ENCODE measurements at regions not wholly inside any gene's neighbourhood (a gene's known extent, or its start where the extent isn't known, plus 50 kb on each side); places are given as distances from the start of the nearest gene placed in this dataset.

GRCh38 chr5:128662997-128663396 lies 125.0 kb upstream of the FBN2 start:
- in situ Hi-C loops (cut with HindIII; ENCODE audit: extremely low pct_ligation_motif_present, low pct_unique_long_range_greater_than_20kb) (no loop called here), intact Hi-C loops (cut with micrococcal nuclease; ENCODE audit: unreplicated experiment) (no loop called here)
- no peaks in the 10 kb centered on the region for H3K36me3 ChIP-seq (replicated peaks in 1 of 2; ENCODE audit: control insufficient read depth in 1 of 2, insufficient read depth in 2 of 2, low read length in 2 of 2)
- no peaks in the 10 kb centered on the region for H3K27me3 ChIP-seq (ENCODE audit: control insufficient read depth in 1 of 2, insufficient read depth in 2 of 2, low read length in 2 of 2)
- POLR2A ChIA-PET: no interaction called here
- H3K9me3 ChIP-seq (ENCODE audit: low read length): peaks cover 21% of the 10 kb centered on the region
- H3K4me3 ChIP-seq (replicated peaks in 1 of 3; ENCODE audit: insufficient read depth in 1 of 3, low read depth in 2 of 3, low read length in 3 of 3): no peak overlapping the region
- WGBS (ENCODE audit: low lambda C conversion rate): 0% methylated on average over 2 of the region's 2 CpGs
- H3K4me1 ChIP-seq (ENCODE audit: insufficient read depth, low read length): no peaks in the 10 kb centered on the region
- no peak overlapping the region for H3K27ac ChIP-seq (ENCODE audit: extremely low read length, insufficient read depth, low read length)
- FAIRE-seq: no peak
- TF ChIP-seq ZNF562 (CRISPR knock-in tag; IDR thresholded peaks at IDR 0.05; ENCODE audit: borderline replicate concordance) (no peak), MAFK (conservative IDR thresholded peaks at IDR 0.05 in 1 of 2, IDR thresholded peaks at IDR 0.05 in 1 of 2; ENCODE audit: low read length in 2 of 2) (peak; percentile 69 to 87), ZNF501 (CRISPR knock-in tag; IDR thresholded peaks at IDR 0.05) (no peak), FOXO4 (CRISPR knock-in tag; conservative IDR thresholded peaks at IDR 0.05) (no peak), MAFF (IDR thresholded peaks at IDR 0.05; ENCODE audit: low read depth, low read length) (peak; percentile 66; the same call in 1 of the 2 replicates)
- BruUV-seq (replicated peaks): no TSS peak
- ATAC-seq: no peak
- DNase-seq (ENCODE audit: low spot score): no peak
- no peak overlapping the region for H3K4me2 ChIP-seq (ENCODE audit: low read depth, low read length)
- no peaks in the 10 kb centered on the region for H3K79me2 ChIP-seq (ENCODE audit: insufficient read depth, low read length)
- no peak overlapping the region for H3K9ac ChIP-seq (ENCODE audit: insufficient read depth, low read depth, low read length)
- H4K20me1 ChIP-seq (ENCODE audit: insufficient read depth, low read length): no peaks in the 10 kb centered on the region
- CTCF ChIA-PET (ENCODE audit: low intra/inter-chr PET ratio, low total read pairs): no interaction called here
- no peak overlapping the region for H2AFZ ChIP-seq (ENCODE audit: low read length)

GRCh38 chr5:128665747-128666355 lies 127.8 kb upstream of the FBN2 start:
- no peak overlapping the region for H3K27ac ChIP-seq (ENCODE audit: extremely low read length, insufficient read depth, low read length)
- no peak overlapping the region for H3K4me2 ChIP-seq (ENCODE audit: low read depth, low read length)
- no peaks in the 10 kb centered on the region for H3K36me3 ChIP-seq (replicated peaks in 1 of 2; ENCODE audit: control insufficient read depth in 1 of 2, insufficient read depth in 2 of 2, low read length in 2 of 2)
- DNase-seq (ENCODE audit: low spot score) (no peak), FAIRE-seq (no peak), ATAC-seq (no peak)
- BruUV-seq (replicated peaks): no TSS peak
- H3K4me1 ChIP-seq (ENCODE audit: insufficient read depth, low read length): no peaks in the 10 kb centered on the region
- no peaks in the 10 kb centered on the region for H3K27me3 ChIP-seq (ENCODE audit: control insufficient read depth in 1 of 2, insufficient read depth in 2 of 2, low read length in 2 of 2)
- POLR2A ChIA-PET: no interaction called here
- H3K9me3 ChIP-seq (ENCODE audit: low read length): peaks cover 23% of the 10 kb centered on the region
- WGBS (ENCODE audit: low lambda C conversion rate): 8% methylated on average over 5 of the region's 5 CpGs
- in situ Hi-C loops (cut with HindIII; ENCODE audit: extremely low pct_ligation_motif_present, low pct_unique_long_range_greater_than_20kb) (no loop called here), intact Hi-C loops (cut with micrococcal nuclease; ENCODE audit: unreplicated experiment) (no loop called here)
- no peaks in the 10 kb centered on the region for H3K79me2 ChIP-seq (ENCODE audit: insufficient read depth, low read length)
- H2AFZ ChIP-seq (ENCODE audit: low read length): no peak overlapping the region
- CTCF ChIA-PET (ENCODE audit: low intra/inter-chr PET ratio, low total read pairs): no interaction called here
- H3K9ac ChIP-seq (ENCODE audit: insufficient read depth, low read depth, low read length): no peak overlapping the region
- H3K4me3 ChIP-seq (replicated peaks in 1 of 3; ENCODE audit: insufficient read depth in 1 of 3, low read depth in 2 of 3, low read length in 3 of 3): no peak overlapping the region
- no peaks in the 10 kb centered on the region for H4K20me1 ChIP-seq (ENCODE audit: insufficient read depth, low read length)
- TF ChIP-seq ZNF609 (CRISPR knock-in tag; IDR thresholded peaks at IDR 0.05; ENCODE audit: borderline replicate concordance): no peak
- no peak for TF ChIP-seq ZNF484 (CRISPR knock-in tag; IDR thresholded peaks at IDR 0.05; ENCODE audit: borderline replicate concordance, low read depth)
- no peak for TF ChIP-seq ZNF333 (CRISPR knock-in tag; IDR thresholded peaks at IDR 0.05; ENCODE audit: borderline replicate concordance)
- TF ChIP-seq ONECUT2 (CRISPR knock-in tag; IDR thresholded peaks at IDR 0.05): no peak
- TF ChIP-seq IKZF1 (IDR thresholded peaks at IDR 0.05): no peak
- TF ChIP-seq ZNF510 (CRISPR knock-in tag; IDR thresholded peaks at IDR 0.05; ENCODE audit: low read depth): no peak
- no peak for TF ChIP-seq ZMAT3 (CRISPR knock-in tag; conservative IDR thresholded peaks at IDR 0.05)
- no peak for TF ChIP-seq SMAD9 (CRISPR knock-in tag; IDR thresholded peaks at IDR 0.05)
- TF ChIP-seq KDM3A (CRISPR knock-in tag; IDR thresholded peaks at IDR 0.05; ENCODE audit: low read depth): no peak

Measured in HepG2 (cell line).